Dendritic cell treated with granulocyte-macrophage colony-stimulating factor and Interleukin-4, amounts not matched to agents 40 ng/mL and 50 ng/mL, for 4 days (primary cell): ENCODE measurements at regions not wholly inside any gene's neighbourhood (a gene's known extent, or its start where the extent isn't known, plus 50 kb on each side); places are given as distances from the start of the nearest gene placed in this dataset.
"Not testable (repeated sequence)": the region's sequence is repeated elsewhere in the genome, so short reads cannot be mapped to it uniquely, and the experiment has no call there.

ENCODE experiments used
- H3K27ac Mint-ChIP-seq: one replicate; pipeline ENCODE4 v1.8.0; 2022; ENCODE audit warnings: mild to moderate bottlenecking, mixed read lengths
- H3K27me3 Mint-ChIP-seq: one replicate; pipeline ENCODE4 v1.8.0; 2022; ENCODE audit warnings: mild to moderate bottlenecking, mixed read lengths
- H3K36me3 Mint-ChIP-seq: one replicate; pipeline ENCODE4 v1.8.0; 2022; ENCODE audit warnings: low read depth, mixed read lengths
- H3K4me1 Mint-ChIP-seq: one replicate; pipeline ENCODE4 v1.8.0; 2022; ENCODE audit warnings: low read depth, mixed read lengths
- H3K4me3 Mint-ChIP-seq: one replicate; pipeline ENCODE4 v1.8.0; 2022; ENCODE audit warnings: mild to moderate bottlenecking, moderate library complexity, mixed read lengths
- H3K9me3 Mint-ChIP-seq: one replicate; pipeline ENCODE4 v1.8.0; 2022; ENCODE audit warnings: mixed read lengths
- intact Hi-C: fragments of 100-400 bp; cut with micrococcal nuclease; formaldehyde crosslinking; loops from one replicate; pipeline ENCODE4 v1.15.0; 2022

DNA sequence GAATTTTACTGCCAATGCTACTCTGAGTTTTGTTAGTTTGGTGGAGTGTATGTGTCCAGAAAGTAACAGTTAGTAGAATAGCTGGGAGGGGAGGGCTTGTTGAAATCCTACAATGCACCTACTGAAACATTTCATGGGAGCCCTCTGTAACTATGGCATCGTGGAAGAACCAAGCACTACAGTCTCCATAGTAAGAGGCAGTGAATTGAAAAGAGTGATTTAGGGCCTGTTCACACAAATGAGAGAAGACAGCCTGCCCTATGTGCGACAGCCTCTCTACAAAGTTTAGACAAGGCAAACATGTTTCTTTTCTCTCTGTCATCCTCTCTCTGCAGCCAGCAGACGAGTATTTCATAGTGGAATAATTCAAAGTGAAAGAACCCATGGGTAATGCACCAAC is 676.6 kb downstream of the BRINP1 start:
- H3K27ac Mint-ChIP-seq, result no peak overlapping the region
- intact Hi-C loops, result no loop called here
- H3K4me1 Mint-ChIP-seq, result no peaks in the 10 kb centered on the region
- no peaks in the 10 kb centered on the region for H3K27me3 Mint-ChIP-seq
- H3K9me3 Mint-ChIP-seq, result no peaks in the 10 kb centered on the region
- no peaks in the 10 kb centered on the region for H3K36me3 Mint-ChIP-seq
- no peak overlapping the region for H3K4me3 Mint-ChIP-seq

GRCh38 chr9:118693645-118694044 is 675.6 kb downstream of the BRINP1 start:
- no peaks in the 10 kb centered on the region for H3K9me3 Mint-ChIP-seq
- no peak overlapping the region for H3K4me3 Mint-ChIP-seq
- no peaks in the 10 kb centered on the region for H3K27me3 Mint-ChIP-seq
- H3K27ac Mint-ChIP-seq, result no peak overlapping the region
- intact Hi-C loops, result no loop called here
- no peaks in the 10 kb centered on the region for H3K36me3 Mint-ChIP-seq
- no peaks in the 10 kb centered on the region for H3K4me1 Mint-ChIP-seq

GRCh38 chr9:118695249-118695648 is 674.0 kb downstream of the BRINP1 start:
- H3K4me3 Mint-ChIP-seq, intact Hi-C loops: not testable (repeated sequence)

DNA sequence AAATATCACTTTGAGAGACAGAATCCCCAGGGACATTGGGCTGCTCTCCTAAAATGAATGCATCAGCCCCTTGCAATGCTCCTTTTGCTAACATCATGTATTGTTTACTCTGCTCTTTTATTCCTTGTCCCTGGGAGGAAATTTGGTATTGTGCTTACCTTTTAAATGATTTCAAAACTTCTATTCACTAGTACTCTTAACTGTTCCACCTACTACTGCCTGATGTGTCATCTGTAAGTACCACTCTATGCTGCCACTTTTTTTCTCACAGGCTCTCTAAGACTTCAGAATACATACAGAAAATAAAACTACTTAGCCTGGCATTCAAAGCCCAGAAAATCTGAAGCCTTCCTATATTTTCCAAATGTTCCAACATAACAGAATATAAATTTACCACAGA is 667.2 kb downstream of the BRINP1 start:
- Mint-ChIP-seq H3K9me3 (no peaks in the 10 kb centered on the region), H3K27me3 (no peaks in the 10 kb centered on the region), H3K36me3 (no peaks in the 10 kb centered on the region), H3K27ac (no peak overlapping the region), H3K4me3 (no peak overlapping the region), H3K4me1 (no peaks in the 10 kb centered on the region)
- intact Hi-C loops, result no loop called here

More at GRCh38 chr9:118695249-118695648, 674.0 kb downstream of the BRINP1 start:
- not testable (repeated sequence) for H3K27ac Mint-ChIP-seq, H3K9me3 Mint-ChIP-seq, H3K36me3 Mint-ChIP-seq, H3K27me3 Mint-ChIP-seq, H3K4me1 Mint-ChIP-seq

- no peak overlapping the region for H3K27ac Mint-ChIP-seq
- peaks cover 8% of the 10 kb centered on the region for H3K9me3 Mint-ChIP-seq
- no peaks in the 10 kb centered on the region for H3K27me3 Mint-ChIP-seq
- H3K36me3 Mint-ChIP-seq, result no peaks in the 10 kb centered on the region
- no peaks in the 10 kb centered on the region for H3K4me1 Mint-ChIP-seq
- intact Hi-C loops, result no loop called here
- H3K4me3 Mint-ChIP-seq, result no peak overlapping the region
Observed at GRCh38 chr9:118711843-118712242, 657.4 kb downstream of the BRINP1 start.

- no peak overlapping the region for H3K27ac Mint-ChIP-seq
- no peaks in the 10 kb centered on the region for H3K36me3 Mint-ChIP-seq
- no peak overlapping the region for H3K4me3 Mint-ChIP-seq
- H3K4me1 Mint-ChIP-seq, result no peaks in the 10 kb centered on the region
- peaks cover 27% of the 10 kb centered on the region for H3K9me3 Mint-ChIP-seq
- H3K27me3 Mint-ChIP-seq, result no peaks in the 10 kb centered on the region
- intact Hi-C loops, result no loop called here
Observed at GRCh38 chr9:118721276-118721675, 648.0 kb downstream of the BRINP1 start.

DNA sequence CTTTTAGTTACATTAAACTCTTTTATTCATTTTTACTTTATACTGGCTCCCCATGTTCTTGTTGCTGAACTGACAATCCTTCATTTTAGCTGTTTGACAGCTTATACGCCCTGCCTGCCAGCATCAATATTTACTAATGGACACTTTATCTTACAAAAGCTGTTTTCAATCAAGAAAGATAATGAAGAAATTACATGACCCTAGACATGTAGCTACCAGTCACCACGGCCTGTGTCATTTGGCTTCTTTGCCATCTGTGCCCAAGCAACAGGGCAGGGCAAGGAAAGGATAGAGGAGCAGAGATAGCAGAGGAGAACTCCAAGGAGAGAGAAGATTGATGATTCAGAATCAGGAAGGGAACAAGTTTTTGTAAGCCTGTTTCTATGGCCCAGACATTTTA is 647.3 kb downstream of the BRINP1 start:
- no peak overlapping the region for H3K4me3 Mint-ChIP-seq
- no peak overlapping the region for H3K27ac Mint-ChIP-seq
- intact Hi-C loops, result no loop called here
- H3K36me3 Mint-ChIP-seq, result no peaks in the 10 kb centered on the region
- H3K9me3 Mint-ChIP-seq, result peaks cover 27% of the 10 kb centered on the region
- H3K4me1 Mint-ChIP-seq, result no peaks in the 10 kb centered on the region
- H3K27me3 Mint-ChIP-seq, result no peaks in the 10 kb centered on the region

DNA sequence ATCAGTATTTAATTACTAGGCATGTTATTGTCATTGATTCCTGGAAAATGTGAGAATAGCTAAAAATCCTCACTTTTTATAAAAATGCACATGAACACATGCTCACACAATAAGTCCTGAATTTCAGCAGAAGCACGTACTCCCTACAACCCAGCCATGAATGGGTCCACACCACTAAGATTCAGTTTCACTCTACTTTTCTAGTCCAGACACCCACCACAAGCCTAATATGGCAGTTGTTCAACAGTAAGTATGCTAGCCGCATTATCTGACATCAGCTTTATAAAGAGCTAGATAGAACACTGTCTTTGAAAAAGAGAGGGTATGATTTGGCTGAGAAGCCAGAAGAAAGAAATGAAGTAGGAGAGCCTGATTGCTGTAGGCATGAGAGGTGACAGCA is 639.3 kb downstream of the BRINP1 start:
- Mint-ChIP-seq H3K4me1 (no peaks in the 10 kb centered on the region), H3K36me3 (no peaks in the 10 kb centered on the region), H3K4me3 (no peak overlapping the region), H3K27ac (no peak overlapping the region), H3K9me3 (peaks cover 44% of the 10 kb centered on the region), H3K27me3 (no peaks in the 10 kb centered on the region)
- intact Hi-C loops, result no loop called here

DNA sequence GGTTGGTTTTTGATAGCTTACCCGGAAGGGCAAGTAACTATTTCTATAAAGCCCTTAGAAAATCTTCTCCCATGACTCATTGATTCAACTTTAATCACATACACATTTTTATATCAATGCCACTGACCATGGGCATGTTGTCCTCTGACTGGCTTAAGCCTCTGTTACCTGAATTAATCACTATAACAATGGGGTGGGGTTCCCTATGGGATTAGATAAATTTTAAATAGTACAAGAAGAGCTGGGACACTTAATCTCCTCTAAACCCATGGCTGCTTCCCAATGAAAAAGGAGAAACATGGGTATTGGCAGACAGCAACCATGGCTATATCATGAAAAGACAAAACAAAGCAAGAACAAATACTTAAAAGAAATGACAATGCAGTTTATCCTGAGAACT is 636.2 kb downstream of the BRINP1 start:
- Mint-ChIP-seq H3K36me3 (no peaks in the 10 kb centered on the region), H3K4me3 (no peak overlapping the region), H3K27me3 (no peaks in the 10 kb centered on the region), H3K9me3 (peaks cover 37% of the 10 kb centered on the region), H3K27ac (no peak overlapping the region), H3K4me1 (no peaks in the 10 kb centered on the region)
- intact Hi-C loops, result no loop called here

DNA sequence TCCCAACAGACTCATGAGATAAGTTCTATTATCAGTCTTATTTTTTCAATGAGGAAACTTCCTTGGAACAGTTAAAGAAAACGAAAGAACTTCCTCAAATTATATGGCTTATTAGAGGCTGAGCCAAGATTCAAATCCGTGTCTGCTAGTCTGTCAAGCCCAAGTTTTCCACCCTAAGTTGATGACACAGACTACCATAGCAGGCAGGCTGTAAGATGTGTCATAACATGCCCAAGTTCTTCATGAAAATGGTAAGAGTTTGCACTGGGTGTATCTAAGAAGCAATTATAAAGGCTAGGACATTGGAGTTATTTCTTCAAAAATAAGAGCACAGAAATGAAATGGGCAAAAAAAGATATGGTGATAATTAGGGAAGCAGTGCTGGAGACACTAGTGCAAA is 634.5 kb downstream of the BRINP1 start:
- no peaks in the 10 kb centered on the region for H3K4me1 Mint-ChIP-seq
- no peak overlapping the region for H3K27ac Mint-ChIP-seq
- no peaks in the 10 kb centered on the region for H3K36me3 Mint-ChIP-seq
- intact Hi-C loops, result no loop called here
- H3K27me3 Mint-ChIP-seq, result no peaks in the 10 kb centered on the region
- no peak overlapping the region for H3K4me3 Mint-ChIP-seq
- peaks cover 29% of the 10 kb centered on the region for H3K9me3 Mint-ChIP-seq

GRCh38 chr9:118736406-118736805 is 632.8 kb downstream of the BRINP1 start:
- Mint-ChIP-seq H3K27me3 (no peaks in the 10 kb centered on the region), H3K4me3 (no peak overlapping the region), H3K36me3 (no peaks in the 10 kb centered on the region), H3K4me1 (no peaks in the 10 kb centered on the region), H3K9me3 (peaks cover 29% of the 10 kb centered on the region), H3K27ac (no peak overlapping the region)
- intact Hi-C loops, result no loop called here

DNA sequence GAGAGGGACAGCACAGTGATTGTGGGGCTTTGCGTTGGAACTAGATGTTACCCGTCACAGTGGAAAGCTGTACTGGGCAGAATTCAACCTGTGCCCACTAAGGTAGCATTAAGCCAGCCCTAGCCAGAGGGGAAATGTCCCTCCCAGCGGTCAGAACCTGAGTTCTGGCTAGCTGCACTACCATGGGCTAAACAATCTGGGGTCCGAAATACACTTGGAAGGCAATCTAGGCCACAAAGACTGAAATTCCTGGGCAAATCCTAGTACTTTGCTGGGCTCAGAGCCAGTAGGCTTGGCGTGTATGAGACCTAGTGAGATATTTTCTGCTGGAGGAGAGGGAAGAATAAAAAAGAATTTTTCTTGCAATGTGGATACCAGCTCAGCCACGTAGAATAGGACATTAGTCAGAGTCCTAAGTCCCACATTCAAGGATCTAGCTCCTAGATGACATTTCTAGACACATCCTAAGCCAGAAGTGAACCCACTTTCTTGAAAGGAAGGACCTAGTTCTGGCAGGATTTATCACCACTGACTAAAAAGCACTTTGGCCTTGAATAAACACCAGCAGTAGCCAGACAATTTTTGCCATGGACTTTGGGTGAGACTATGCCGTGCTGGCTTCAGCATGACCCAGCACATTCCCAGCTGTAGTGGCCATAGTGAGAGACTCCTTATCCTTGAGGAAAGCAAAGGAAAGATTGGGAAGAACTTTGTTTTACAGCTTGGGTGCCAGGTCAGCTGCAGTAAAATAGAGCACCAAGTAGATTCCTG is 618.0 kb downstream of the BRINP1 start:
- Mint-ChIP-seq H3K9me3 (peaks cover 29% of the 10 kb centered on the region), H3K4me3 (no peak overlapping the region)
- intact Hi-C loops, result no loop called here

GRCh38 chr9:118751848-118752223 is 617.4 kb downstream of the BRINP1 start:
- H3K9me3 Mint-ChIP-seq, result peaks cover 31% of the 10 kb centered on the region
- no peaks in the 10 kb centered on the region for H3K27me3 Mint-ChIP-seq
- H3K4me1 Mint-ChIP-seq, result no peaks in the 10 kb centered on the region
- no peaks in the 10 kb centered on the region for H3K36me3 Mint-ChIP-seq
- intact Hi-C loops, result no loop called here
- H3K27ac Mint-ChIP-seq, result no peak overlapping the region
- no peak overlapping the region for H3K4me3 Mint-ChIP-seq

More for the DNA sequence above, 618.0 kb downstream of the BRINP1 start:
- no peak overlapping the region for H3K27ac Mint-ChIP-seq
- H3K27me3 Mint-ChIP-seq, result no peaks in the 10 kb centered on the region
- no peaks in the 10 kb centered on the region for H3K36me3 Mint-ChIP-seq
- H3K4me1 Mint-ChIP-seq, result no peaks in the 10 kb centered on the region

- Mint-ChIP-seq H3K36me3 (no peaks in the 10 kb centered on the region), H3K27me3 (no peaks in the 10 kb centered on the region), H3K4me3 (no peak overlapping the region), H3K9me3 (peaks cover 26% of the 10 kb centered on the region), H3K27ac (no peak overlapping the region), H3K4me1 (no peaks in the 10 kb centered on the region)
- intact Hi-C loops, result no loop called here
Observed at GRCh38 chr9:118761016-118761790, 608.0 kb downstream of the BRINP1 start.
